Thyroid gland (tissue), 4 donors: ENCODE measurements at regions not wholly inside any gene's neighbourhood (a gene's known extent, or its start where the extent isn't known, plus 50 kb on each side); places are given as distances from the start of the nearest gene placed in this dataset.
A peak's percentile ranks its signal among the peaks of the same experiment; 100 is the strongest.

Source experiments
- DNase-seq, 2 donors: peaks; one replicate each; pipeline ENCODE4 v3.0.0-alpha.2; 2019
- H3K27ac ChIP-seq, 3 donors: fragments of 200-600 bp; sonication (generic); 1 replicate in 2 of 3; 2 replicates in 1 of 3; pipeline ENCODE4 v1.5.1; 2016 to 2019; ENCODE audit warnings: mild to moderate bottlenecking in 1 of 3, moderate library complexity in 1 of 3
- H3K27me3 ChIP-seq: fragments of 200-600 bp; sonication (generic); one replicate; pipeline ENCODE4 v1.5.1; 2019
- H3K36me3 ChIP-seq, 2 donors: fragments of 200-600 bp; sonication (generic); one replicate each; pipeline ENCODE4 v1.5.1; 2016 to 2019
- H3K4me1 ChIP-seq, 2 donors: fragments of 200-600 bp; sonication (generic); one replicate each; pipeline ENCODE4 v1.5.1; 2017 to 2019
- H3K4me3 ChIP-seq, 3 donors: fragments of 200-600 bp; sonication (generic); replicated peaks in 1 of 3; 1 replicate in 2 of 3; 2 replicates in 1 of 3; pipeline ENCODE4 v1.5.1; 2016; ENCODE audit warnings: mild to moderate bottlenecking in 1 of 3
- H3K9me3 ChIP-seq: fragments of 200-600 bp; sonication (generic); one replicate; pipeline ENCODE4 v1.5.1; 2017
- POLR2A ChIP-seq, 2 donors: fragments of 450-650 bp; IDR thresholded peaks; one replicate each; pipeline ENCODE4 v1.6.1; 2017; ENCODE audit warnings: antibody characterized with exemption in 2 of 2, mild to moderate bottlenecking in 2 of 2, moderate library complexity in 1 of 2
- WGBS, 2 donors: methylation state at CpG; one replicate each; pipeline ENCODE4 v1.1.5; 2017; 5-methylcytosine and 5-hydroxymethylcytosine counted together
- intact Hi-C: fragments of 100-400 bp; cut with DNase I; formaldehyde crosslinking; loops from one replicate; pipeline ENCODE4 v1.15.1; 2023
- TF ChIP-seq, protein P1 (sequence below), 6 experiments: fragments of 200-600 bp in 3 of 6; fragments of 450-650 bp in 3 of 6; sonication (generic) in 3 of 6; IDR thresholded peaks; one replicate each; pipeline ENCODE4 v1.5.1; 2016 to 2019; ENCODE audit warnings: antibody characterized with exemption in 6 of 6, mild to moderate bottlenecking in 2 of 6, inconsistent platforms in 1 of 6, moderate library complexity in 1 of 6

DNA sequence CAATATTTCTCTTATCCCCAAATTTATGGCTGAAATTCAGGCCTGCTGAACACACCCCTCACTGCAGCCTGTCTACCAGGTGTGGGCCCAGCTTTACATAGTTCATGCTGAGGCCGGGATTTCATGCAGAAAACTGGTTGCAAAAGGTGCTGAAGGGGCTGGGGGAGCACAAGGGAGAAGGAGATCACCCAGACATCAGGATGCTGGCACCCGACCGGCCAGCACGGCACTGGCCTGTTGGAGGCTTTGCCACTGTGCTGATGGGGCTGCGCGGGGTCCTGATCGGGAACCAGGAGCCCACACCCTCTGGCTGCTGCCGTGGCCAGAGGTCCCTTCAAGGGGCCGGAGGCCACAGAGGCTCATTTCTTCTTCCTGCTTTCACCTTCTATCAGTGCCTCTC, 177.9 kb upstream of the C2CD4B start:
- WGBS, 2 donors: 92 to 94% methylated on average over 7 to 9 of the region's 9 CpGs
- TF ChIP-seq, protein P1, sequence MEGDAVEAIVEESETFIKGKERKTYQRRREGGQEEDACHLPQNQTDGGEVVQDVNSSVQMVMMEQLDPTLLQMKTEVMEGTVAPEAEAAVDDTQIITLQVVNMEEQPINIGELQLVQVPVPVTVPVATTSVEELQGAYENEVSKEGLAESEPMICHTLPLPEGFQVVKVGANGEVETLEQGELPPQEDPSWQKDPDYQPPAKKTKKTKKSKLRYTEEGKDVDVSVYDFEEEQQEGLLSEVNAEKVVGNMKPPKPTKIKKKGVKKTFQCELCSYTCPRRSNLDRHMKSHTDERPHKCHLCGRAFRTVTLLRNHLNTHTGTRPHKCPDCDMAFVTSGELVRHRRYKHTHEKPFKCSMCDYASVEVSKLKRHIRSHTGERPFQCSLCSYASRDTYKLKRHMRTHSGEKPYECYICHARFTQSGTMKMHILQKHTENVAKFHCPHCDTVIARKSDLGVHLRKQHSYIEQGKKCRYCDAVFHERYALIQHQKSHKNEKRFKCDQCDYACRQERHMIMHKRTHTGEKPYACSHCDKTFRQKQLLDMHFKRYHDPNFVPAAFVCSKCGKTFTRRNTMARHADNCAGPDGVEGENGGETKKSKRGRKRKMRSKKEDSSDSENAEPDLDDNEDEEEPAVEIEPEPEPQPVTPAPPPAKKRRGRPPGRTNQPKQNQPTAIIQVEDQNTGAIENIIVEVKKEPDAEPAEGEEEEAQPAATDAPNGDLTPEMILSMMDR (IDR thresholded peaks at IDR 0.05): no peak
- no peak for TF ChIP-seq POLR2A (IDR thresholded peaks at IDR 0.05)
- H3K9me3 ChIP-seq: no peaks in the 10 kb centered on the region
- H3K4me1 ChIP-seq: no peaks in the 10 kb centered on the region
- no peaks in the 10 kb centered on the region for H3K27me3 ChIP-seq
- H3K27ac ChIP-seq: no peak overlapping the region
- no peak overlapping the region for H3K4me3 ChIP-seq
- intact Hi-C loops: no loop called here
- H3K36me3 ChIP-seq: no peaks in the 10 kb centered on the region
- no peak for DNase-seq

- TF ChIP-seq, protein P1 (IDR thresholded peaks at IDR 0.05): no peak
- TF ChIP-seq POLR2A (IDR thresholded peaks at IDR 0.05): no peak
- H3K36me3 ChIP-seq: no peaks in the 10 kb centered on the region
- no peak overlapping the region for H3K4me3 ChIP-seq
- WGBS, 2 donors: 88 to 90% methylated on average over 10 of the region's 10 CpGs
- H3K9me3 ChIP-seq: no peaks in the 10 kb centered on the region
- intact Hi-C loops: no loop called here
- H3K27ac ChIP-seq: no peak overlapping the region
- no peaks in the 10 kb centered on the region for H3K4me1 ChIP-seq
- no peaks in the 10 kb centered on the region for H3K27me3 ChIP-seq
- DNase-seq: no peak
These were observed 178.3 kb upstream of the C2CD4B start for GRCh38 chr15:62343397-62343796.

- Histone ChIP-seq H3K36me3 (no peaks in the 10 kb centered on the region), H3K4me1 (no peaks in the 10 kb centered on the region), H3K4me3 (no peak overlapping the region), H3K27ac (no peak overlapping the region), H3K27me3 (no peaks in the 10 kb centered on the region), H3K9me3 (no peaks in the 10 kb centered on the region)
- intact Hi-C loops: no loop called here
- TF ChIP-seq, protein P1 (IDR thresholded peaks at IDR 0.05): peak; percentile 33 to 81 (median 66)
- TF ChIP-seq POLR2A (IDR thresholded peaks at IDR 0.05): no peak
- peak; percentile 47 to 73 for DNase-seq
- WGBS, 2 donors: 61 to 65% methylated on average over 6 to 21 of the region's 21 CpGs
These were observed 179.9 kb upstream of the C2CD4B start for GRCh38 chr15:62344806-62345539.

GRCh38 chr15:62346168-62346567, 181.1 kb upstream of the C2CD4B start:
- intact Hi-C loops: no loop called here

GRCh38 chr15:62348118-62348517, 183.0 kb upstream of the C2CD4B start:
- no peaks in the 10 kb centered on the region for H3K9me3 ChIP-seq
- intact Hi-C loops: no loop called here
- H3K27ac ChIP-seq: no peak overlapping the region
- H3K27me3 ChIP-seq: no peaks in the 10 kb centered on the region
- H3K4me1 ChIP-seq: no peaks in the 10 kb centered on the region
- 80 to 84% methylated on average over 3 of the region's 3 CpGs for WGBS, 2 donors
- H3K4me3 ChIP-seq: no peak overlapping the region
- no peaks in the 10 kb centered on the region for H3K36me3 ChIP-seq
- TF ChIP-seq POLR2A (IDR thresholded peaks at IDR 0.05): no peak
- DNase-seq: no peak

More at GRCh38 chr15:62346168-62346567, 181.1 kb upstream of the C2CD4B start:
- Histone ChIP-seq H3K9me3 (no peaks in the 10 kb centered on the region), H3K4me1 (no peaks in the 10 kb centered on the region), H3K4me3 (no peak overlapping the region), H3K27me3 (no peaks in the 10 kb centered on the region), H3K27ac (no peak overlapping the region), H3K36me3 (no peaks in the 10 kb centered on the region)
- TF ChIP-seq POLR2A (IDR thresholded peaks at IDR 0.05): no peak
- TF ChIP-seq, protein P1 (IDR thresholded peaks at IDR 0.05): no peak
- DNase-seq: no peak
- WGBS, 2 donors: 68 to 74% methylated on average over 1 of the region's 1 CpG
